OCI-LY3 (cell line): ENCODE measurements at regions not wholly inside any gene's neighbourhood (a gene's known extent, or its start where the extent isn't known, plus 50 kb on each side); places are given as distances from the start of the nearest gene placed in this dataset.

Source experiments
- EZH2phosphoT487 ChIP-seq: fragments of 200-600 bp; shearing (Covaris generic); IDR thresholded peaks from 2 replicates; pipeline ENCODE4 v1.6.1; 2018; ENCODE audit warnings: antibody characterized with exemption, mixed run types, low read depth
- TF ChIP-seq, protein P1 (sequence below): fragments of 200-600, 300-600 bp; sonication (generic); IDR thresholded peaks from 2 replicates; pipeline ENCODE4 v1.5.1; 2014; ENCODE audit warnings: antibody characterized with exemption, low read length, low read depth

DNA sequence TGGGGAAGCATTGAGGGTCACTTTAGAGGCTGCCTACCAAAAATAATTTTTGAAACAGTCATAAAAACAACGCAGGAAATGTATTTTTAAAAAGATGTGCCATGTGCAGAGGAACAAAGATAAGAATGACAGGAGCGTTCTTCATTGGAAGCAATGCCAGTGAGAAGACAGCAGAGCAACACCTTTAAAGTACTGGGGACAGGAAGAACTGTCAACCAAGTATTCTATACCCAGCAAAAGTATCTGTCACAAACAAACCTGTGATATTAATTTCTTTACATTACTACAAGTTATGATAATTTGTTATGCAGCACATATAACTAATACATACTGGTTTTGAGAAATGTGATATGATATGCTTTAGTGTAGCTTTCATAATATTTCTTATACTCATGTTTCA lies 675.6 kb downstream of the IRX1 start:
- no peak for TF ChIP-seq EZH2phosphoT487
- TF ChIP-seq, protein P1, sequence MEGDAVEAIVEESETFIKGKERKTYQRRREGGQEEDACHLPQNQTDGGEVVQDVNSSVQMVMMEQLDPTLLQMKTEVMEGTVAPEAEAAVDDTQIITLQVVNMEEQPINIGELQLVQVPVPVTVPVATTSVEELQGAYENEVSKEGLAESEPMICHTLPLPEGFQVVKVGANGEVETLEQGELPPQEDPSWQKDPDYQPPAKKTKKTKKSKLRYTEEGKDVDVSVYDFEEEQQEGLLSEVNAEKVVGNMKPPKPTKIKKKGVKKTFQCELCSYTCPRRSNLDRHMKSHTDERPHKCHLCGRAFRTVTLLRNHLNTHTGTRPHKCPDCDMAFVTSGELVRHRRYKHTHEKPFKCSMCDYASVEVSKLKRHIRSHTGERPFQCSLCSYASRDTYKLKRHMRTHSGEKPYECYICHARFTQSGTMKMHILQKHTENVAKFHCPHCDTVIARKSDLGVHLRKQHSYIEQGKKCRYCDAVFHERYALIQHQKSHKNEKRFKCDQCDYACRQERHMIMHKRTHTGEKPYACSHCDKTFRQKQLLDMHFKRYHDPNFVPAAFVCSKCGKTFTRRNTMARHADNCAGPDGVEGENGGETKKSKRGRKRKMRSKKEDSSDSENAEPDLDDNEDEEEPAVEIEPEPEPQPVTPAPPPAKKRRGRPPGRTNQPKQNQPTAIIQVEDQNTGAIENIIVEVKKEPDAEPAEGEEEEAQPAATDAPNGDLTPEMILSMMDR = no peak
